Mesenchymal stem cell (in vitro differentiated cells and primary cell): ENCODE measurements at regions not wholly inside any gene's neighbourhood (a gene's known extent, or its start where the extent isn't known, plus 50 kb on each side); places are given as distances from the start of the nearest gene placed in this dataset.

Experiments used
- DNase-seq: peaks from one replicate; pipeline ENCODE4 v3.0.0-alpha.2; 2013
- H2AFZ ChIP-seq: one replicate; pipeline ENCODE4 v1.6.1; 2013; ENCODE audit warnings: low read depth, mild to moderate bottlenecking, control low read depth, inconsistent platforms, low read length, moderate library complexity
- H2AK5ac ChIP-seq: 2 replicates; pipeline ENCODE4 v1.6.1; 2013; ENCODE audit warnings: low read length, moderate library complexity, mild to moderate bottlenecking, inconsistent platforms; ENCODE audit not compliant: severe bottlenecking
- H2BK120ac ChIP-seq: one replicate; pipeline ENCODE4 v1.6.1; 2013; ENCODE audit warnings: low read depth, mild to moderate bottlenecking, inconsistent platforms, low read length, moderate library complexity
- H2BK12ac ChIP-seq, 2 experiments: one replicate each; pipeline ENCODE4 v1.6.1; 2013; ENCODE audit warnings: inconsistent platforms in 2 of 2, low read length in 2 of 2, mild to moderate bottlenecking in 2 of 2, moderate library complexity in 2 of 2, control low read depth in 1 of 2
- H2BK15ac ChIP-seq: one replicate; pipeline ENCODE4 v1.6.1; 2013; ENCODE audit warnings: mild to moderate bottlenecking, low read depth, inconsistent platforms; ENCODE audit not compliant: poor library complexity, severe bottlenecking
- H2BK5ac ChIP-seq: 2 replicates; pipeline ENCODE4 v1.6.1; 2013; ENCODE audit warnings: low read depth, mild to moderate bottlenecking, low read length, control low read depth, inconsistent platforms; ENCODE audit not compliant: poor library complexity, severe bottlenecking
- H3K14ac ChIP-seq, 2 experiments: one replicate each; pipeline ENCODE4 v1.6.1; 2013; ENCODE audit warnings: inconsistent platforms in 2 of 2, low read length in 2 of 2, control low read depth in 1 of 2, mild to moderate bottlenecking in 1 of 2, moderate library complexity in 1 of 2
- H3K18ac ChIP-seq, 2 experiments: one replicate each; pipeline ENCODE4 v1.6.1; 2013; ENCODE audit warnings: inconsistent platforms in 2 of 2, low read length in 2 of 2, control low read depth in 1 of 2, low read depth in 1 of 2, mild to moderate bottlenecking in 1 of 2
- H3K23ac ChIP-seq, 2 experiments: one replicate each; pipeline ENCODE4 v1.6.1; 2013; ENCODE audit warnings: inconsistent platforms in 2 of 2, low read length in 2 of 2, mild to moderate bottlenecking in 2 of 2, moderate library complexity in 2 of 2, control low read depth in 1 of 2
- H3K27ac ChIP-seq: 2 replicates; pipeline ENCODE4 v1.5.1; 2013; ENCODE audit warnings: mild to moderate bottlenecking, moderate library complexity, low read length, control low read depth, inconsistent platforms; ENCODE audit not compliant: poor library complexity, severe bottlenecking
- H3K27me3 ChIP-seq, 2 experiments: 2 replicates each; pipeline versions ENCODE4 v1.6.1 to v1.7.0; 2013; ENCODE audit warnings: low read length in 2 of 2, mild to moderate bottlenecking in 2 of 2, moderate library complexity in 2 of 2, control low read depth in 1 of 2, inconsistent platforms in 1 of 2; ENCODE audit not compliant: control insufficient read depth in 1 of 2, insufficient read depth in 1 of 2
- H3K36me3 ChIP-seq, 2 experiments: 2 replicates each; pipeline versions ENCODE4 v1.6.1 to v1.7.0; 2013; ENCODE audit warnings: low read length in 2 of 2, control low read depth in 1 of 2, inconsistent platforms in 1 of 2, low read depth in 1 of 2, mild to moderate bottlenecking in 1 of 2; ENCODE audit not compliant: insufficient read depth in 2 of 2, control insufficient read depth in 1 of 2
- H3K4ac ChIP-seq, 2 experiments: one replicate each; pipeline ENCODE4 v1.6.1; 2013; ENCODE audit warnings: inconsistent platforms in 2 of 2, low read length in 2 of 2, mild to moderate bottlenecking in 2 of 2, moderate library complexity in 2 of 2, control low read depth in 1 of 2, low read depth in 1 of 2
- H3K4me1 ChIP-seq: 2 replicates; pipeline ENCODE4 v1.6.1; 2013; ENCODE audit warnings: low read depth, low read length, control low read depth; ENCODE audit not compliant: control insufficient read depth, insufficient read depth
- H3K4me2 ChIP-seq: 2 replicates; pipeline ENCODE4 v1.6.1; 2013; ENCODE audit warnings: low read length, mild to moderate bottlenecking, inconsistent platforms; ENCODE audit not compliant: poor library complexity, severe bottlenecking
- H3K4me3 ChIP-seq, 2 experiments: 2 replicates each; pipeline versions ENCODE4 v1.5.1 to v1.7.0; 2013; ENCODE audit warnings: low read length in 2 of 2, mild to moderate bottlenecking in 2 of 2, control low read depth in 1 of 2, low read depth in 1 of 2; ENCODE audit not compliant: insufficient read depth in 1 of 2
- H3K79me1 ChIP-seq: replicated peaks from 2 replicates; pipeline ENCODE4 v1.6.1; 2013; ENCODE audit warnings: mild to moderate bottlenecking, control low read depth, low read length, inconsistent platforms; ENCODE audit not compliant: poor library complexity, severe bottlenecking
- H3K9ac ChIP-seq: 2 replicates; pipeline ENCODE4 v1.7.0; 2013; ENCODE audit warnings: mild to moderate bottlenecking, low read length, moderate library complexity
- H3K9me3 ChIP-seq: 2 replicates; pipeline ENCODE4 v1.7.0; 2013; ENCODE audit warnings: mild to moderate bottlenecking, low read length; ENCODE audit not compliant: control insufficient read depth
- H4K8ac ChIP-seq: one replicate; pipeline ENCODE4 v1.6.1; 2013; ENCODE audit warnings: inconsistent platforms, mild to moderate bottlenecking, low read length, moderate library complexity
- H4K91ac ChIP-seq: one replicate; pipeline ENCODE4 v1.6.1; 2013; ENCODE audit warnings: mild to moderate bottlenecking, low read length, inconsistent platforms
- WGBS: methylation state at CpG from one replicate; pipeline ENCODE4 v1.1.7; 2013; ENCODE audit warnings: mixed read lengths; 5-methylcytosine and 5-hydroxymethylcytosine counted together

GRCh38 chr3:21273259-21274025 lies 477.6 kb downstream of the ZNF385D start:
- no peak overlapping the region for H4K91ac ChIP-seq
- no peak overlapping the region for H3K4ac ChIP-seq
- H2AFZ ChIP-seq = no peak overlapping the region
- H2AK5ac ChIP-seq = no peak overlapping the region
- H3K4me2 ChIP-seq = no peak overlapping the region
- peak overlapping the region; percentile 46 for H3K27ac ChIP-seq
- peak overlapping the region; percentile 47 for H2BK5ac ChIP-seq
- H3K18ac ChIP-seq = no peak overlapping the region
- no peaks in the 10 kb centered on the region for H3K79me1 ChIP-seq
- no peak overlapping the region for H3K23ac ChIP-seq
- no peak overlapping the region for H3K14ac ChIP-seq
- peaks cover 0 to 3% of the 10 kb centered on the region in 2 experiments for H3K36me3 ChIP-seq
- no peak overlapping the region for H2BK15ac ChIP-seq
- H4K8ac ChIP-seq = no peak overlapping the region
- no peaks in the 10 kb centered on the region for H3K27me3 ChIP-seq
- H3K4me1 ChIP-seq = no peaks in the 10 kb centered on the region
- peak overlapping the region; percentile 67 for H3K9ac ChIP-seq
- H3K9me3 ChIP-seq = no peaks in the 10 kb centered on the region
- DNase-seq = no peak
- WGBS = 34% methylated on average over 3 of the region's 4 CpGs
- H2BK120ac ChIP-seq = no peak overlapping the region
- no peak overlapping the region for H2BK12ac ChIP-seq
- H3K4me3 ChIP-seq = peak overlapping the region in 1 of 2 experiments; percentile 35

GRCh38 chr3:21271606-21272016 lies 479.4 kb downstream of the ZNF385D start:
- no peak overlapping the region for H3K27ac ChIP-seq
- H2AFZ ChIP-seq = no peak overlapping the region
- no peak overlapping the region for H4K8ac ChIP-seq
- H3K9me3 ChIP-seq = no peaks in the 10 kb centered on the region
- no peak overlapping the region for H3K4ac ChIP-seq
- no peak overlapping the region for H3K14ac ChIP-seq
- H2BK12ac ChIP-seq = no peak overlapping the region
- 99% methylated on average over 18 of the region's 19 CpGs for WGBS
- H4K91ac ChIP-seq = peak overlapping the region; percentile 27
- no peaks in the 10 kb centered on the region for H3K79me1 ChIP-seq
- no peak overlapping the region for H2BK15ac ChIP-seq
- no peak overlapping the region for H3K18ac ChIP-seq
- H2BK120ac ChIP-seq = no peak overlapping the region
- no peak overlapping the region for H3K4me3 ChIP-seq
- no peak overlapping the region for H2BK5ac ChIP-seq
- H3K4me2 ChIP-seq = no peak overlapping the region
- peaks cover 0 to 3% of the 10 kb centered on the region in 2 experiments for H3K36me3 ChIP-seq
- DNase-seq = no peak
- H3K9ac ChIP-seq = no peak overlapping the region
- H3K23ac ChIP-seq = no peak overlapping the region
- peak overlapping the region; percentile 22 for H2AK5ac ChIP-seq
- H3K4me1 ChIP-seq = no peaks in the 10 kb centered on the region
- H3K27me3 ChIP-seq = no peaks in the 10 kb centered on the region

GRCh38 chr3:21269882-21270281 lies 481.1 kb downstream of the ZNF385D start:
- Histone ChIP-seq H4K91ac (no peak overlapping the region), H3K4ac (no peak overlapping the region), H2BK12ac (no peak overlapping the region), H3K27ac (no peak overlapping the region), H3K18ac (no peak overlapping the region), H3K36me3 (peaks cover 0 to 3% of the 10 kb centered on the region in 2 experiments), H3K23ac (no peak overlapping the region), H3K9me3 (no peaks in the 10 kb centered on the region), H3K9ac (no peak overlapping the region), H3K4me1 (no peaks in the 10 kb centered on the region), H4K8ac (no peak overlapping the region), H2BK15ac (no peak overlapping the region), H2BK120ac (no peak overlapping the region), H3K4me3 (no peak overlapping the region), H3K79me1 (no peaks in the 10 kb centered on the region), H2BK5ac (no peak overlapping the region), H3K27me3 (no peaks in the 10 kb centered on the region), H2AFZ (no peak overlapping the region), H3K4me2 (no peak overlapping the region), H2AK5ac (no peak overlapping the region), H3K14ac (no peak overlapping the region)
- no peak for DNase-seq

- Histone ChIP-seq H3K9ac (no peak overlapping the region), H2AK5ac (no peak overlapping the region), H2BK120ac (no peak overlapping the region), H3K18ac (no peak overlapping the region), H4K91ac (no peak overlapping the region), H3K4me1 (no peaks in the 10 kb centered on the region), H3K79me1 (no peaks in the 10 kb centered on the region), H2BK5ac (no peak overlapping the region), H2BK12ac (no peak overlapping the region), H3K4ac (no peak overlapping the region), H3K9me3 (no peaks in the 10 kb centered on the region), H3K27ac (no peak overlapping the region), H3K27me3 (no peaks in the 10 kb centered on the region), H3K23ac (no peak overlapping the region), H2BK15ac (no peak overlapping the region), H3K36me3 (no peaks in the 10 kb centered on the region), H3K14ac (no peak overlapping the region), H3K4me2 (no peak overlapping the region), H3K4me3 (no peak overlapping the region), H4K8ac (no peak overlapping the region), H2AFZ (no peak overlapping the region)
- 85% methylated on average over 5 of the region's 5 CpGs for WGBS
- no peak for DNase-seq
Observed at GRCh38 chr3:21260507-21260906, 490.5 kb downstream of the ZNF385D start.
